ENCODE measurements at regions not wholly inside any gene's neighbourhood (a gene's known extent, or its start where the extent isn't known, plus 50 kb on each side); places are given as distances from the start of the nearest gene placed in this dataset.

DNA sequence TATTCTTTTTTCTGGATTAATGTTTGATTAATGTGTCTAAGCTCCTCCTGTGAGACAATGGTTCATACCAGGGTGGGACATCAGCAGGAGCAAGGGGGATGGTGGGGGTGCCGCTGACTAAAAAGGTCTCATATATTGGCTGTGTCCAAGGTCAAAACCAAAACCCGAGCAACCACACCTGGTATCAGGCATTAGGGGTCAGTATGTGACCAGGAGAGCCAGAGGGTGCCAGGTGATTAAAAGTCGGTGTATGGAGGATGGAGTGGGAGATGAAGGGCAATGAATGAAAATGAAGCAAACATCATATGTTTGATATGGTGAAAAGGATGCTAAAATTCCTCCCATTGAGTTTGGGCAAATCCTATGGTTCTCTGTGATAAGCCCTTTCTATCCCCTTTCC, 118.0 kb downstream of the MIAT start:
- Histone ChIP-seq H3K36me3 (peaks cover 6% of the 10 kb centered on the region), H3K27ac (no peak overlapping the region), H3K4me1 (no peaks in the 10 kb centered on the region), H3K27me3 (no peaks in the 10 kb centered on the region), H3K9me3 (no peaks in the 10 kb centered on the region), H3K4me3 (no peak overlapping the region)
- intact Hi-C loops (cut with DNase I) = no loop called here
- TF ChIP-seq CTCF (IDR thresholded peaks at IDR 0.05) = no peak
- no peak for ATAC-seq
- DNase-seq = no peak

DNA sequence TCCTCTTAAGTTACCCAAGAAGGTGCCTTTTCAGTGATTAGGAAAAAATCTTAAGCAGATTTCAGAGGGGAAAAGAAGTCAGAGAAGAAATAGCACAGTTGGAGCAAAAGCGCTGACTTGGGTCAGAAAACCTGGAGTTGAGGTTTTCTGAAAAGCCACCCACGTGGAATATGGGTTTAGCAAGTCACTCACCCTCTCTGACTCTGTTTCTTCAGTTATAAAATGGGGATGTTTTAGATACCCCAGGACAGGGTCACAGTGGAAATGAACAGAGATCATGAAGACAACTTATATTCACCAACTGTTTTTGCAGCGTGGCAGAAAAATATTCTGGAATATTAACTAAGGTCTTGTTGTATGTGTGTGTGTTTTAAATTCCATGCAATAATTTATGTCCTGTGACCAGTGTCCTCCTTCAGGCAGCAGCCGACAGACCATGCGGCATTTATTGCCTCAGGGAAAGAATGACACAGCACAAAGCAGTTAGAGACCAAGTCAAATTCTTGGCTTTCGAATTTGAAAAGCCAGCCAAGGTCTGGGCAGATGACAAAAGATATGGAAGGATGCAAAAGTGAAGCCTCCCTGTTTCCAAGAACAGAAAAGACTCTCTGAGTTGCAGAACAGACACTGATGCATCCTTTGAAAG, 119.9 kb downstream of the MIAT start:
- intact Hi-C loops (cut with DNase I) = no loop called here
- DNase-seq (no peak), ATAC-seq (no peak)
- Histone ChIP-seq H3K27ac (no peak overlapping the region), H3K27me3 (no peaks in the 10 kb centered on the region), H3K36me3 (peaks cover 13% of the 10 kb centered on the region), H3K4me3 (no peak overlapping the region), H3K4me1 (no peaks in the 10 kb centered on the region), H3K9me3 (no peaks in the 10 kb centered on the region)
- no peak for TF ChIP-seq CTCF (IDR thresholded peaks at IDR 0.05)

DNA sequence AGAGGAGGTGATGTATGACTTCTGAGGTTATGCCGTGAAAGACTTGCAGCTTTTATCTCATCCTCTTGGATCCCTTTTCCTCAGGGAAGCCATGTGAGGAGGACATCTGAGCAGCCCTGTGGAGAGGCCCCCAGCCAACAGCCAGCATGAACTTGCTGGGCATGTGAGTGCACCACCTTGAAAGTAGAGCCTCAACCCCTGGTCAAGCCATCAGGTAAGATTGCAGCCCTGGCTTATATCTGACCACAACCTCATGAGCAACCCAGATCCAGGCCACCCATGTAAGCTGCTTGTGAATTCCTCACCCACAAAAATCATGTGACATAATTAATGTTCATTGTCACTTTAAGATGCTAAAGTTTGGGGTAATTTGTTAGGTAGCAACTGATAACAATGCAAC, 121.0 kb downstream of the MIAT start:
- Histone ChIP-seq H3K27me3 (no peaks in the 10 kb centered on the region), H3K4me3 (no peak overlapping the region), H3K27ac (no peak overlapping the region), H3K36me3 (peaks cover 13% of the 10 kb centered on the region), H3K9me3 (no peaks in the 10 kb centered on the region), H3K4me1 (no peaks in the 10 kb centered on the region)
- DNase-seq (no peak), ATAC-seq (no peak)
- TF ChIP-seq CTCF (IDR thresholded peaks at IDR 0.05) = no peak
- intact Hi-C loops (cut with DNase I) = no loop called here

DNA sequence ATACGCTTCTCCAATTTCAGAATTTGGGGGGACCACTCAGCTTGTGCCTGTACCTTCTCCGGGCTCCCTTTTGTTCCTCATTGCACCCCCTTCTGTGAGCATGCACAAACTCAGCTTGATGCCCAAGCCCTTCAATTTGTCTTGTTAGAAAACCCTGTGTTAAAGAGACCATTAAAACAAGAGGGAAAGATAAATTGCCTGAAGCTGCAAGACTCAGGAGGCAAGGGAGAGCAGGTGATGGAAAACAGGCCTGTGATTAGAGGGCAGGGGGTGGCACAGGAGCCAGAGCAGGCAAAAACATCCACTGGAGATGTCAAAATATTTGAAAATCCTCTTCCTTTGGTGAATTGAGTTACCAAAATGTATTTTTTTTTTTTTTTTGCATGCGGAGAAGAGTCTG, 121.7 kb downstream of the MIAT start:
- Histone ChIP-seq H3K9me3 (no peaks in the 10 kb centered on the region), H3K36me3 (peaks cover 13% of the 10 kb centered on the region), H3K4me1 (no peaks in the 10 kb centered on the region), H3K27me3 (no peaks in the 10 kb centered on the region), H3K27ac (no peak overlapping the region), H3K4me3 (no peak overlapping the region)
- TF ChIP-seq CTCF (IDR thresholded peaks at IDR 0.05) = no peak
- ATAC-seq (no peak), DNase-seq (no peak)
- intact Hi-C loops (cut with DNase I) = no loop called here

DNA sequence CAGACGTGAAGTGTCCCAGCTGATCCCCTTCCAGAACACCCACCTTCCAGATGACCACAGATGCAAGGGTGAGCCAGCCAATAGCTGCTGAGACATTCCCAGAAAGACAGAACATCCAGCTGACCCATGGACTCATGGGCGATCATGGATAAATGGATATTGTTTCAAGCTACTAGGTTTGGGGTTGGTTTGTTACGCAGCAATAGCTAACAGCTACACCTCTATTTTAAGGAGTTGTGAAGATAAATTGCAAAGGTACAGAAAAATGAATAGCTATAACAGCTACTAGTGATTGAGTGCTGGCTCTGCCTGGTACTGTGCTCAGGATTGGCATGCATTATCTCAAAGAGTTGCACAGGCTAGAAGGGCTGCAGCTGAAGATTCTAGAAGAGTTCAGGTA, 122.5 kb downstream of the MIAT start:
- no peak for TF ChIP-seq CTCF (IDR thresholded peaks at IDR 0.05)

GRCh38 chr22:26780521-26780920, 123.1 kb downstream of the MIAT start:
- H3K27ac ChIP-seq = no peak overlapping the region
- TF ChIP-seq CTCF (IDR thresholded peaks at IDR 0.05) = no peak
- no peaks in the 10 kb centered on the region for H3K4me1 ChIP-seq
- no peaks in the 10 kb centered on the region for H3K27me3 ChIP-seq
- no peak overlapping the region for H3K4me3 ChIP-seq
- H3K36me3 ChIP-seq = peaks cover 13% of the 10 kb centered on the region
- H3K9me3 ChIP-seq = no peaks in the 10 kb centered on the region
- DNase-seq = no peak
- ATAC-seq = no peak
- intact Hi-C loops (cut with DNase I) = no loop called here

More for the DNA sequence above, 122.5 kb downstream of the MIAT start:
- ATAC-seq = no peak
- no peak overlapping the region for H3K4me3 ChIP-seq
- DNase-seq = no peak
- H3K9me3 ChIP-seq = no peaks in the 10 kb centered on the region
- peaks cover 13% of the 10 kb centered on the region for H3K36me3 ChIP-seq
- intact Hi-C loops (cut with DNase I) = no loop called here
- no peaks in the 10 kb centered on the region for H3K4me1 ChIP-seq
- H3K27me3 ChIP-seq = no peaks in the 10 kb centered on the region
- H3K27ac ChIP-seq = no peak overlapping the region
